ENCODE measurements at regions not wholly inside any gene's neighbourhood (a gene's known extent, or its start where the extent isn't known, plus 50 kb on each side); places are given as distances from the start of the nearest gene placed in this dataset.

DNA sequence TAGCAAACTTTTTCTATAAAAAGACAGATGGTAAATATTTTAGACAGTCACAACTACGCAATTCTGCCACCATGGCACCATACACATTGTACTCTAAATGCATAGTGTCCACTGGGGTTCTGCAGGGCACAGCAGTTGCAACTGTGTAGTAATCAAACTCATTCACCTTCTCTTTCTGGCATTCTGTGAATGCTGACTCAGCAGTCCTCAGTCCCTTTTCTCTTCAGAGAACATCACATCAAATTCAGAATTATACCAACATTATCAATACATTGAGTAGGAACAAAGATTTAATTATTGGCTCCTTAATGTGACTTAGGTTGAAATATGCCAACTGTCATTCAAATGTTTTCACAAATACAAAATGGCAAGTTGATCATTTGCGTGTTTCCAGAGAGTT lies 74.2 kb upstream of the N4BP1 start:
- TF ChIP-seq CTCF (IDR thresholded peaks at IDR 0.05) (no peak), EP300 (IDR thresholded peaks at IDR 0.05) (no peak)

All from ovary (tissue), 3 donors.